HG02973 (cell line): ENCODE measurements at regions not wholly inside any gene's neighbourhood (a gene's known extent, or its start where the extent isn't known, plus 50 kb on each side); places are given as distances from the start of the nearest gene placed in this dataset.
"Not testable (repeated sequence)": the region's sequence is repeated elsewhere in the genome, so short reads cannot be mapped to it uniquely, and the experiment has no call there.

Source experiments
- ATAC-seq: cut with Tn5 transposase; IDR thresholded peaks from one replicate; pipeline ENCODE4 v1.9.1; 2021; ENCODE audit warnings: moderate library complexity; ENCODE audit not compliant: unreplicated experiment

- no peak for ATAC-seq
Measured at GRCh38 chrX:102784550-102784949, 64.0 kb downstream of the GPRASP3 start.

GRCh38 chrX:102787283-102787682, 66.7 kb downstream of the GPRASP3 start:
- ATAC-seq: no peak

DNA sequence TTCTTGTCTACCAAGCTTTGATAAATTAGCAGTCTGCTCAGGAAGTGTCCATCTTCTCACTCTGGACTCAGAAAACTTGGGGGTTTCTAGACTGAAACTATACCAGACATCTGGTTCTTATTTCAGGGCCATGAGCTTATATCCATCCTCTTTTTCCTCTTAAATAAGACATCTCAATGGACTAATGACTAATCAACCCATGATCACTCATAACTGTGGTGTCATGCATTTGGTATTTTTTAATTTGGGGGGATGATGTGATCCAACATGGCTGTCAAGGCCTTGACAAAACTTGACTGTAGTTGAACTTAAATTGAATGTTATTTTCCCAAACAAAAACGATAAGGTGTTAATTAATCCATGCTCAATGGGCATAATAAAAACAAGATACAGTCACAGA, 87.8 kb downstream of the GPRASP3 start:
- no peak for ATAC-seq

- not testable (repeated sequence) for ATAC-seq
Measured at GRCh38 chrX:102818269-102818668, 97.7 kb downstream of the GPRASP3 start.

DNA sequence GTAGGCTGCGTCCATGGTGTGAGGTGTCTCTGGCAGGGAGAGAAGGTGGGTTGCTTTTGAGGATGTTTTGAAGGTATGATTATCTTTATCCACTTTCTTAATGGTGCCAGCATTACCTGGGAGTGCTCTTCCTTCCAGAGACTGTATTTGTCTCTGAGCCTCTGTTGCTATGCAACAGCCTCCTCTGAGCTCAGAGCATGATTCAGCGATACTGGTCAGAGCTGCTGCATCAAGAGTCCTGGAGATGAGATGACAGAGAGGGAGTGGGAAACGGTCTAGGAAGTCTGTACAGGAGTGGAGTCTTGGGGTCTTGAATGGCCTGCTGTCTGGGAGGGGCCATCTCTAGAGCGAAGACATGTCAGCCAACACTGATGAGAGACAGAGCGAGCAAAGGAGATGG, 104.4 kb upstream of the RAB40AL start:
- no peak for ATAC-seq

- ATAC-seq: no peak
Measured at GRCh38 chrX:102833136-102833535, 103.9 kb upstream of the RAB40AL start.

- no peak for ATAC-seq
Measured at GRCh38 chrX:102835504-102836146, 101.4 kb upstream of the RAB40AL start.

DNA sequence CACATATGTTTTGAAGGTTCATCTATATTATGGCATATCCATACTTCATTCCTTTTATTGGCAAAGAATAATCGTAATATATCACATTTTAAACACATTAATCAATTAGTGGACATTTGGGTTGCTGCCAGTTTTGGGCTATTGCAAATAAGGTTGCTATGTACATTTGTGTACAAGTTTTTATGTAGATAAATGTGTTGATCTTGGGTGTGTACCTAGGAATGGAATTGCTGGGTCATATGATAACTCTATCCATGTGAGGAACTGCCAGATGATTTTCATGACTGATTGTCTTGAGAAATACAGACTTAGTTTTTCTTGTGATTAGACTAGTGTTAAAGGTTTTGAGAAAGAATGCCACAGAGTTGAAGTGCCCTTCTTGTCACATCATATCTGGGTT, 99.2 kb upstream of the RAB40AL start:
- ATAC-seq: no peak

DNA sequence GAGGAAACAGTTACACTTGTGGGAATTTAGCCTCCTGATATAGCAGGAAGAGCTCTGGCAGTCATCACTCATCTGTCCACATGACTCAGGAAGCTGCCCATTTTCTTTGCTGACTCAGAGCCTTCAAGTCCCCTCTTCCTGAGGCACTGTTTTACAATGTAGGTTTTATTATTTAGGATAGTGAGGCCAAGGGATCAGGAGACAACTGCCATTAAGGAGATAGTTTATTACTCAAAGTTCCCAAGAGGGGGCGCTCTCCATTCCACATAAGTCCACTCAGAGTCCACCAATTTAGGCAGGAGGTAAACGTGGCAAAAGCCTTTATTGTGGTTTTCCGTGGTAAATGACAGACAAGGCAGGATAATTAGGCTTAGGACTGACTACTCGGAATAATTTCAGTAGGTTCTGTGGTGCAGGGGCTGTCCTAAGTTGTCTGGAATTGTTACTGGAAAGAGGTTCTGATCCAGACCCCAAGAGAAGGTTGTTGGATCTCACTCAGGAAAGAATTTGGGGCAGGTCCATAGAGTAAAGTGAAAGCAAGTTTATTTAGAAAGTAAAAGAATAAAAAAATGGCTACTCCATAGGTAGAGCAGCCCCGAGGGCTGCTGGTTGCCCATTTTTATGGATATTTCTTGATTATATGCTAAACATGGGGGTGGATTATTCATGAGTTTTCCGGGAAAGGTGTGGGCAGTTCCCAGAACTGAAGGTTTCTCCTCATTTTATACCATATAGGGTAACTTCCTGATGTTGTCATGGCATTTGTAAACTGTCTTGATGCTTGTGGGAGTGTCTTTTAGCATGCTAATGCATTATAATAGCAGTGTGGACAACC, 96.0 kb upstream of the RAB40AL start:
- no peak for ATAC-seq

GRCh38 chrX:102841706-102842003, 95.4 kb upstream of the RAB40AL start:
- no peak for ATAC-seq

DNA sequence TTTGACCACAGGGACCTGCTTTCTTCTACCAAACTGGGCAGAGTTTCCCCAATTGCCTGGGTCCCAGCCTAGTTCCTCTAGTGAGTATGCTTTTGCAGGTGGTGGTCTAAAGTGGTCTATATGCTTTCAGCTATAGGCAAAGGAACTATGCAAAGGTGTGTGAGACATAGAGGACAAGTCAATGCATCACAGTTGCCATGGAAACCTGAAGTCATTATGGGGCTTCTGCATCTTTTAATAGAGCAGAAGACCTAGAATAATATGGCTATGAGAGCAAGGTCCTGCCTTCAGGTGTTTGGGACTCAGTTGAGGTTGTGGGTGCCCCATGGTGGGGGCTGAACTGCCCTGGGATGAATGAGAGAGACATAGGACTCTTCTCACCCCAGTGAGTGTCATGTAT, 92.1 kb upstream of the RAB40AL start:
- no peak for ATAC-seq

GRCh38 chrX:102846544-102847236, 90.4 kb upstream of the RAB40AL start:
- ATAC-seq: no peak

DNA sequence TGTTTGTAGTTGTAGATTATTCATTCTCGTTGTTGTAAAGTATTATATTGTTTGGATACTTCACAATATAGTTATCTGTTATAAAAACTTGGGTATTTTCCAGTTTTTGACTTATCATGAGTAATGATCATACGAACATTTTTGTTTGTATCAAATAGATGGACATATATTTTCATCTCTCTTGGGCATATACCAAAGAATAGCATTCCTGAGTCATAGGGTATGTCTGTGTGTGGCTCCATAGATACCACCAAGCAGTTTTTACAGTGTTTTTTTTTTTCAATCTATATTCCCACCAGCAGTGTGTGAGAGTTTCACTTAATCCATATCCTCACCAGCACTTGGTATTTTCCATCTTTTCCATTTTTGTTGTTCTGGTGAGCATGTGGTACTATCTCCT, 89.7 kb upstream of the RAB40AL start:
- no peak for ATAC-seq

DNA sequence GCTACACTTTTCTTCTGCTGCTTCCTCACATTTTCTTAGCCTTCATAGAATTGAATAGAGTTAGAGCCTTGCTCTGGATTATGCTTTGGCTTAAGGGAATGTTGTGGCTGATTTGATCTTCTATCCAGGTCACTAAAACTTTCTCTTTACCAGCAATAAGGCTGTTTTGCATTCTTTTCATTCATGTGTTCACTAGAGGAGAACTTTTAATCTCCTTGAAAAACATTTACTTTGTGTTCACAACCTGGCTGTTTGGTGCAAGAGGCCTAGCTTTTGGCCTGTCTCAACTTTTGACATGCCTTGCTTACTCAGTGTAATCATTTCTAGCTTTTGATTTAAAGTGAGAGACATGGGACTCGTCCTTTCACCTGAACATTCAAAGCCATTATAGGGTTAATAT, 87.7 kb upstream of the RAB40AL start:
- ATAC-seq: no peak

DNA sequence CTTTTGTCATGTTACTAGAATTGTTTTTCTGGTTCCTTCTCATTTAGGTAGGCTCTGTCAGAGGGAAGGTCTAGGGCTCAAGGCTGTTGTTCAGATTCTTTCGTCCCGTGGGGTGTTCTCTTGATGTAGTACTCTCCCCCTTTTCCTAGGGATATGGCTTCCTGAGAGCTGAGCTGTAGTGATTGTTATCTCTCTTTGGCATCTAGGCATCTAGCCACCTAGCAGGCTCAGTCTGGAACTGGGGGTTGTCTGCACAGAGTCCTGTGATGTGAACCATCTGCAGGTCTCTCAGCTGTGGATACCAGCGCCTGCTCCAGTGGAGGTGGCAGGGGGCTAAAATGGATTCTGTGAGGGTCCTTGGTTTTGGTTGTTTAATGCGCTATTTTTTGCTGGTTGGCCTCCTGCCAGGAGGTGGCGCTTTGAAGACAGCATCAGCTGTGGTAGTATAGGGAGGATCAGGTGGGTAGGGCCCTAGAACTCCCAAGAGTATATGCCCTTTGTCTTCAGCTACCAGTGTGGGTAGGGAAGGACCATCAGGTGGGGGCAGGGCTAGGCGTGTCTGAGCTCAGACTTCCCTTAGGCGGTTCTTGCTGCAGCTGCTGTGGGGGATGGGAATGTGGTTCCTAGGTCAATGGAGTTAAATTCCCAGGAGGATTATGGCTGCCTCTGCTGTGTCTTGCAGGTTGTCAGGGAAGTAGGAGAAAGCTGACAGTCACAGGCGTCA, 78.1 kb upstream of the RAB40AL start:
- not testable (repeated sequence) for ATAC-seq

DNA sequence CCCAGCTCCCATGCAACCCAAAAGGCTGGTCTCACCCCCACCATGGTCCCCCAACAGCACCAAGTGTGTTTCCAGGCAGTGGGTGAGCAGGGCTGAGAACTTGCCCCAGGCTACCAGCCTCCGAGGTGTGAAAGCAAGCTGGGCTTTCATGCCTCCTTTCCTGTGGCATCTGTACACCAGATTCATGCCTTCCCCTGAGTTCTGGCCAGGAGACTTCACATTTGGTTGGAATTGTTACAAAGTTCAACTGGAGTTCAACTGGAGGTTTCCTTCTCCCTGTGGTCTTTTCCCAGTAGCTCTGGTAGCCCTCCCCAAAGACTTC, 77.6 kb upstream of the RAB40AL start:
- ATAC-seq: no peak

DNA sequence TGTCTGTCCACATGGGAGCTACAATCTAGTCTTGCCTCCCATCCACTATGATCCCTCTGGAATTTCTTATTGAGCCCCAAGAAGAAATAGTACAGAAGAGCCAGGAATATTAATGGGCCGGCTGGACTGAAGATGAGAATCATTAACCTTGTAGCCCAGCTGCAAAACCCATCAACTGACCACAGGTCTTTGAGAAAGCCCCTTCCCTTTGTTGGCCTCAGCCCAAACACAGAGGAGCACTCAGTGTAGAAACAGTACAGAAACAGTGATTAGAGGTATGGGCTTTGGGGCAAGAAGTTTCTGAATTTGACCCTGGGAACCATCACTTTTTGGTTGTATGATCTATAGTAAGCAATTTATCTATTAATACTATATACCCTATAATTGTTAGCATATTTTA, 76.8 kb upstream of the RAB40AL start:
- no peak for ATAC-seq

GRCh38 chrX:102863735-102864134, 73.3 kb upstream of the RAB40AL start:
- ATAC-seq: peak; percentile 92

DNA sequence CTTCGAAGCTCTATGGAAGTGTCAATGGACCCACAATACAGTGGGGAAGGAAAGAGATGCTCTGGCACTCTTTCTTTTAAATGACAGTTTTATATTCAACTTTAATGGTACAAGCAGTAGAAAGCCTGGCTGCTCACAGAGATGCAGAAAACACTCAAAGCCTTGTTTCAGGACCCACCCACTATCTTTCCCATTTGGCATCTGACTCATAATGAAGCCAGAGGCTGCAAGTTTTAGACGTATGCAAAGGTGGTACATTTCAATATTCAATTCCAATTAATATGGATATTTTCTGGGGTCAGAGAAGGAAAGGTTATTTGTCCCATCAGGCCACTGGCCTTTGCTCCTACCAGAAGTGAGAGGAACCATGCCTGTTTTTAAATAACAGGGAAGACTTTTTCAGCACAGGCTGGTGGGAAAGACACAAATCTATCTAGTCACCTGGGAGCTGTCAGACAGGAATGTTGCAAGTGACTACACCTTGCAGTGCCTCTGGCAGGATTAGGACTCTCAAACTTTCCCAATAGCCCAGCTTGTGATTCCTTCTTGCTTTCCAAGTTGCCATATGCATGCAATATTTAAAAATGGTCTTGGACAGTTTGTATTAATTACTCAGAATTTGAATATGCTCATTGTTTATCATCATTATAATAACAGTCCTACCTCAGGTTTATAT, 70.0 kb upstream of the RAB40AL start:
- no peak for ATAC-seq

DNA sequence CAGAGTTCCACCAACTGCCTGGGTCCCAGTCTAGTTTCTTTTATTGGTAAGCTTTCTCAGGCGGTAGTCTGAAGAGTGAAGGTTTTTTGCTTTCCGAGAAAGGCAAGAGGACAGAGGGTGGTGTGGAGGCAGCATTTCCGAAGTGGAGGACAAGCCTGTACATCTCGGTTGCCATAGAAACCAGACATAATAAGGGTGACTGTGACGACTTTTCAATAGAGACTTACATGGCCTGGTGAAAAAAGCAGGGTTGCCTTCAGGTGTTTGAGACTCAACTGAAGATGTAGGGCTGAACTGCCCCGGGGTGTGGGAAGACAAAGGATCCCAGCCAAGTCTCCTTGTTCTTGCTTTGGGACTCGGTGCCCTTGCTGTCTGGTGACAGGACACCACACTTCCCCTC, 53.6 kb upstream of the RAB40AL start:
- no peak for ATAC-seq
